ENCODE measurements at regions not wholly inside any gene's neighbourhood (a gene's known extent, or its start where the extent isn't known, plus 50 kb on each side); places are given as distances from the start of the nearest gene placed in this dataset.

- no peak for TF ChIP-seq CTCF (IDR thresholded peaks at IDR 0.05; ENCODE audit: borderline replicate concordance, extremely low read depth, low read length, poor library complexity, severe bottlenecking)
- no peak for TF ChIP-seq EZH2 (IDR thresholded peaks at IDR 0.05; ENCODE audit: borderline replicate concordance, low read depth, low read length, severe bottlenecking)
Measured at GRCh38 chr14:81738946-81739659, 205.4 kb upstream of the SEL1L start.

Data from DND-41 (cell line).